ENCODE measurements at regions not wholly inside any gene's neighbourhood (a gene's known extent, or its start where the extent isn't known, plus 50 kb on each side); places are given as distances from the start of the nearest gene placed in this dataset.

- no peaks in the 10 kb centered on the region for H3K4me1 ChIP-seq
- no peak overlapping the region for H3K27ac ChIP-seq
- no peak for DNase-seq (ENCODE audit: low spot score in 2 of 2)
- no peaks in the 10 kb centered on the region for H3K27me3 ChIP-seq
- H3K4me3 ChIP-seq = no peak overlapping the region
- intact Hi-C loops (cut with DNase I; ENCODE audit: low total_unique reads) = no loop called here
- H3K9me3 ChIP-seq = no peaks in the 10 kb centered on the region
- no peaks in the 10 kb centered on the region for H3K36me3 ChIP-seq
- TF ChIP-seq POLR2AphosphoS5 (IDR thresholded peaks at IDR 0.05) (no peak), CTCF (IDR thresholded peaks at IDR 0.05) (no peak), POLR2A (IDR thresholded peaks at IDR 0.05) (no peak)
Observed at GRCh38 chr3:76694063-76694462, 345.8 kb upstream of the ROBO2 start.

- no peak overlapping the region for H3K4me3 ChIP-seq
- H3K27me3 ChIP-seq = no peaks in the 10 kb centered on the region
- no peak overlapping the region for H3K27ac ChIP-seq
- no peaks in the 10 kb centered on the region for H3K36me3 ChIP-seq
- no peak for DNase-seq (ENCODE audit: low spot score in 2 of 2)
- H3K9me3 ChIP-seq = no peaks in the 10 kb centered on the region
- intact Hi-C loops (cut with DNase I; ENCODE audit: low total_unique reads) = no loop called here
- no peaks in the 10 kb centered on the region for H3K4me1 ChIP-seq
- TF ChIP-seq CTCF (IDR thresholded peaks at IDR 0.05) (no peak), POLR2AphosphoS5 (IDR thresholded peaks at IDR 0.05) (no peak), POLR2A (IDR thresholded peaks at IDR 0.05) (no peak)
Observed at GRCh38 chr3:76698136-76698706, 341.7 kb upstream of the ROBO2 start.

- Histone ChIP-seq H3K27ac (no peak overlapping the region), H3K9me3 (no peaks in the 10 kb centered on the region), H3K4me3 (no peak overlapping the region), H3K36me3 (no peaks in the 10 kb centered on the region), H3K27me3 (no peaks in the 10 kb centered on the region), H3K4me1 (no peaks in the 10 kb centered on the region)
- intact Hi-C loops (cut with DNase I; ENCODE audit: low total_unique reads) = no loop called here
- no peak for DNase-seq (ENCODE audit: low spot score in 2 of 2)
- TF ChIP-seq POLR2AphosphoS5 (IDR thresholded peaks at IDR 0.05) (no peak), POLR2A (IDR thresholded peaks at IDR 0.05) (no peak), CTCF (IDR thresholded peaks at IDR 0.05) (no peak)
Observed at GRCh38 chr3:76699846-76700245, 340.1 kb upstream of the ROBO2 start.

GRCh38 chr3:76700323-76700722 lies 339.6 kb upstream of the ROBO2 start:
- intact Hi-C loops (cut with DNase I; ENCODE audit: low total_unique reads) = no loop called here
- DNase-seq (ENCODE audit: low spot score in 2 of 2) = no peak
- no peaks in the 10 kb centered on the region for H3K27me3 ChIP-seq
- H3K4me3 ChIP-seq = no peak overlapping the region
- H3K36me3 ChIP-seq = no peaks in the 10 kb centered on the region
- H3K4me1 ChIP-seq = no peaks in the 10 kb centered on the region
- H3K27ac ChIP-seq = no peak overlapping the region
- no peak for TF ChIP-seq POLR2A (IDR thresholded peaks at IDR 0.05)
- TF ChIP-seq CTCF (IDR thresholded peaks at IDR 0.05) = no peak
- no peak for TF ChIP-seq POLR2AphosphoS5 (IDR thresholded peaks at IDR 0.05)
- no peaks in the 10 kb centered on the region for H3K9me3 ChIP-seq

GRCh38 chr3:76702676-76703075 lies 337.2 kb upstream of the ROBO2 start:
- no peak for DNase-seq (ENCODE audit: low spot score in 2 of 2)
- Histone ChIP-seq H3K27me3 (no peaks in the 10 kb centered on the region), H3K4me1 (no peaks in the 10 kb centered on the region), H3K27ac (no peak overlapping the region), H3K9me3 (no peaks in the 10 kb centered on the region), H3K36me3 (no peaks in the 10 kb centered on the region), H3K4me3 (no peak overlapping the region)
- TF ChIP-seq POLR2A (IDR thresholded peaks at IDR 0.05) = no peak
- TF ChIP-seq POLR2AphosphoS5 (IDR thresholded peaks at IDR 0.05) = no peak
- TF ChIP-seq CTCF (IDR thresholded peaks at IDR 0.05) = no peak
- intact Hi-C loops (cut with DNase I; ENCODE audit: low total_unique reads) = no loop called here

Data from breast epithelium (tissue), 4 donors.